ENCODE measurements at regions not wholly inside any gene's neighbourhood (a gene's known extent, or its start where the extent isn't known, plus 50 kb on each side); places are given as distances from the start of the nearest gene placed in this dataset.

DNA sequence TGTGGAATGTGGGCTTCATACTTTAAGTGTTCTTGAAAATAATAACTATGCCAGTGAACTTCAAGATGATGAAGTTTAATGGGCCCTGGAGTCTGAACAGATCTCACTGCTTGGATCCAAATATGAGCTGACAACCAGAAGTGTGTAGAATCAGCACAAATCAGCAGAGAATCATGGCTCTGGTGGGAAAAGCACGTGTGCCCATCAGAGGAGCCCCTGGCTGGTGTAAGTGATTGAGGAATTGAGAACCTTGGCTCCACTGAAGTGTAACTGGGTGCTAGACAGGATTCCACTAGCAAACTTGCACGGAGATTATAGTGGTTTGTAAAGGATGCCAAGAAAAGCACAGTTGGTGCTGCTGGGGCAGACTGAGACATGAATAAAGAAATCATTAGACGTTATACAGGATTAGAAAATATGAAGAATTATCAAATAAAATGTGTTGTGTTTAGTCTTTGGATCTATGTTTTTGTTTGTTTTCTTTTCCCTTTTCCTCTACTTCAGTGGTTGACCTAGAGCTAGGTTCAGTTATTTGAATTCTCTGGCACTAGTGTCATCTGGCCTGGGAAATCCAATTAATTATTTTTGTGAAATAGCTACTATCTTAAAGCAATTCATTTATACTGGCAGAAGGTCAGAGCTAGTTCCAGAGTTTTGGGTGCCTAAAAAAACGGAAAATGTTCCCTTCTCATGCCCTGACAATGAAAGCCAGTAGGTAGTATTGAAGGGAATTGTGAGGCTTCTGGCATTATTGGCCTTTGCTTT is 175.7 kb upstream of the MEOX2 start:
- no peaks in the 10 kb centered on the region for H3K27me3 ChIP-seq
- TF ChIP-seq, protein P1, sequence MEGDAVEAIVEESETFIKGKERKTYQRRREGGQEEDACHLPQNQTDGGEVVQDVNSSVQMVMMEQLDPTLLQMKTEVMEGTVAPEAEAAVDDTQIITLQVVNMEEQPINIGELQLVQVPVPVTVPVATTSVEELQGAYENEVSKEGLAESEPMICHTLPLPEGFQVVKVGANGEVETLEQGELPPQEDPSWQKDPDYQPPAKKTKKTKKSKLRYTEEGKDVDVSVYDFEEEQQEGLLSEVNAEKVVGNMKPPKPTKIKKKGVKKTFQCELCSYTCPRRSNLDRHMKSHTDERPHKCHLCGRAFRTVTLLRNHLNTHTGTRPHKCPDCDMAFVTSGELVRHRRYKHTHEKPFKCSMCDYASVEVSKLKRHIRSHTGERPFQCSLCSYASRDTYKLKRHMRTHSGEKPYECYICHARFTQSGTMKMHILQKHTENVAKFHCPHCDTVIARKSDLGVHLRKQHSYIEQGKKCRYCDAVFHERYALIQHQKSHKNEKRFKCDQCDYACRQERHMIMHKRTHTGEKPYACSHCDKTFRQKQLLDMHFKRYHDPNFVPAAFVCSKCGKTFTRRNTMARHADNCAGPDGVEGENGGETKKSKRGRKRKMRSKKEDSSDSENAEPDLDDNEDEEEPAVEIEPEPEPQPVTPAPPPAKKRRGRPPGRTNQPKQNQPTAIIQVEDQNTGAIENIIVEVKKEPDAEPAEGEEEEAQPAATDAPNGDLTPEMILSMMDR (IDR thresholded peaks at IDR 0.05; ENCODE audit: low read depth, low read length), result no peak
- no peak for DNase-seq
- H3K9me3 ChIP-seq, result no peaks in the 10 kb centered on the region
- H3K36me3 ChIP-seq, result no peaks in the 10 kb centered on the region
- H3K4me1 ChIP-seq, result no peaks in the 10 kb centered on the region
- H3K4me3 ChIP-seq (ENCODE audit: low read depth, low read length), result no peak overlapping the region

GRCh38 chr7:15860264-15860949 is 173.9 kb upstream of the MEOX2 start:
- H3K4me1 ChIP-seq, result no peaks in the 10 kb centered on the region
- DNase-seq, result no peak
- H3K27me3 ChIP-seq, result no peaks in the 10 kb centered on the region
- H3K9me3 ChIP-seq, result no peaks in the 10 kb centered on the region
- no peaks in the 10 kb centered on the region for H3K36me3 ChIP-seq
- TF ChIP-seq, protein P1 (IDR thresholded peaks at IDR 0.05; ENCODE audit: low read depth, low read length), result no peak
- no peak overlapping the region for H3K4me3 ChIP-seq (ENCODE audit: low read depth, low read length)

DNA sequence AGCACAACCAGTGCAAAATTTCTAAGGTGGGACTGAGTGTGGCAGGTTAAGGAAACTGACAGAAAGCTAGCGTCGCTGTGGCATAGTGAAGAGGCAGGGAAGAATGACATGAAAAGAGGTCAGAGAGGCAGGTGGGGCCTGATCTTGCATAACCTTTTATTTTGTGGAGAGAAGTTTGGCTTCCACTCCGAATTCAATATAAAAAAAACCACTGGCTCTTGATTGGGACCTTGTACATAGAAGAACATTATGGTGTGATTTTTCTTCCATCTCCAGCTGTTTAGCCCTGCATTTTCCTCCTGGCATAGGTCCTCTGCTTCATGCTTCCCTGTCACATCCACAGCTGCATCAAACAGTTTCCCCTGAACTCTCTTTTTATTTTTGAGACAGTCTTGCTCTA is 170.5 kb upstream of the MEOX2 start:
- Histone ChIP-seq H3K27me3 (no peaks in the 10 kb centered on the region), H3K4me3 (ENCODE audit: low read depth, low read length) (no peak overlapping the region), H3K9me3 (no peaks in the 10 kb centered on the region), H3K36me3 (no peaks in the 10 kb centered on the region), H3K4me1 (no peaks in the 10 kb centered on the region)
- TF ChIP-seq, protein P1 (IDR thresholded peaks at IDR 0.05; ENCODE audit: low read depth, low read length), result no peak
- no peak for DNase-seq

- Histone ChIP-seq H3K36me3 (no peaks in the 10 kb centered on the region), H3K9me3 (no peaks in the 10 kb centered on the region), H3K4me3 (ENCODE audit: low read depth, low read length) (no peak overlapping the region), H3K27me3 (no peaks in the 10 kb centered on the region), H3K4me1 (no peaks in the 10 kb centered on the region)
- TF ChIP-seq, protein P1 (IDR thresholded peaks at IDR 0.05; ENCODE audit: low read depth, low read length), result no peak
- DNase-seq, result no peak
Measured at GRCh38 chr7:15856311-15856710, 169.8 kb upstream of the MEOX2 start.

GRCh38 chr7:15855525-15856109 is 169.1 kb upstream of the MEOX2 start:
- TF ChIP-seq, protein P1 (IDR thresholded peaks at IDR 0.05; ENCODE audit: low read depth, low read length), result no peak
- Histone ChIP-seq H3K36me3 (no peaks in the 10 kb centered on the region), H3K4me3 (ENCODE audit: low read depth, low read length) (no peak overlapping the region), H3K4me1 (no peaks in the 10 kb centered on the region), H3K9me3 (no peaks in the 10 kb centered on the region), H3K27me3 (no peaks in the 10 kb centered on the region)
- DNase-seq, result no peak

Measured in BE2C (cell line).